ENCODE measurements at regions not wholly inside any gene's neighbourhood (a gene's known extent, or its start where the extent isn't known, plus 50 kb on each side); places are given as distances from the start of the nearest gene placed in this dataset.

- no peaks in the 10 kb centered on the region for H3K9me3 ChIP-seq (ENCODE audit: control insufficient read depth in 1 of 2, low read length in 2 of 2)
- H3K27ac ChIP-seq (ENCODE audit: low read depth, low read length), result no peak overlapping the region
Measured at GRCh38 chr3:75110741-75111140, 496.3 kb upstream of the CNTN3 start.

GRCh38 chr3:75115695-75116094 is 501.2 kb upstream of the CNTN3 start:
- Histone ChIP-seq H3K27me3 (ENCODE audit: control insufficient read depth in 1 of 2, insufficient read depth in 2 of 2, low read length in 2 of 2) (no peaks in the 10 kb centered on the region), H3K36me3 (ENCODE audit: control insufficient read depth in 1 of 2, insufficient read depth in 2 of 2, low read length in 2 of 2) (no peaks in the 10 kb centered on the region), H3K4me1 (ENCODE audit: control insufficient read depth in 1 of 2, insufficient read depth in 2 of 2, low read length in 2 of 2) (no peaks in the 10 kb centered on the region), H3K4me3 (ENCODE audit: low read depth in 1 of 2, low read length in 2 of 2) (no peak overlapping the region), H3K9me3 (ENCODE audit: control insufficient read depth in 1 of 2, low read length in 2 of 2) (peaks cover 0 to 2% of the 10 kb centered on the region in 2 donors), H3K9ac (ENCODE audit: low read depth in 1 of 2, low read length in 2 of 2) (no peak overlapping the region), H3K27ac (ENCODE audit: low read depth, low read length) (no peak overlapping the region)

More at GRCh38 chr3:75110741-75111140, 496.3 kb upstream of the CNTN3 start:
- H3K27me3 ChIP-seq (ENCODE audit: control insufficient read depth in 1 of 2, insufficient read depth in 2 of 2, low read length in 2 of 2), result no peaks in the 10 kb centered on the region
- no peaks in the 10 kb centered on the region for H3K36me3 ChIP-seq (ENCODE audit: control insufficient read depth in 1 of 2, insufficient read depth in 2 of 2, low read length in 2 of 2)
- H3K9ac ChIP-seq (ENCODE audit: low read depth in 1 of 2, low read length in 2 of 2), result no peak overlapping the region
- no peak overlapping the region for H3K4me3 ChIP-seq (ENCODE audit: low read depth in 1 of 2, low read length in 2 of 2)
- H3K4me1 ChIP-seq (ENCODE audit: control insufficient read depth in 1 of 2, insufficient read depth in 2 of 2, low read length in 2 of 2), result no peaks in the 10 kb centered on the region

- no peak overlapping the region for H3K9ac ChIP-seq (ENCODE audit: low read depth in 1 of 2, low read length in 2 of 2)
- no peaks in the 10 kb centered on the region for H3K4me1 ChIP-seq (ENCODE audit: control insufficient read depth in 1 of 2, insufficient read depth in 2 of 2, low read length in 2 of 2)
- no peak overlapping the region for H3K27ac ChIP-seq (ENCODE audit: low read depth, low read length)
- H3K9me3 ChIP-seq (ENCODE audit: control insufficient read depth in 1 of 2, low read length in 2 of 2), result peaks cover 0 to 2% of the 10 kb centered on the region in 2 donors
- no peaks in the 10 kb centered on the region for H3K27me3 ChIP-seq (ENCODE audit: control insufficient read depth in 1 of 2, insufficient read depth in 2 of 2, low read length in 2 of 2)
- H3K36me3 ChIP-seq (ENCODE audit: control insufficient read depth in 1 of 2, insufficient read depth in 2 of 2, low read length in 2 of 2), result no peaks in the 10 kb centered on the region
- no peak overlapping the region for H3K4me3 ChIP-seq (ENCODE audit: low read depth in 1 of 2, low read length in 2 of 2)
Measured at GRCh38 chr3:75118779-75119178, 504.3 kb upstream of the CNTN3 start.

DNA sequence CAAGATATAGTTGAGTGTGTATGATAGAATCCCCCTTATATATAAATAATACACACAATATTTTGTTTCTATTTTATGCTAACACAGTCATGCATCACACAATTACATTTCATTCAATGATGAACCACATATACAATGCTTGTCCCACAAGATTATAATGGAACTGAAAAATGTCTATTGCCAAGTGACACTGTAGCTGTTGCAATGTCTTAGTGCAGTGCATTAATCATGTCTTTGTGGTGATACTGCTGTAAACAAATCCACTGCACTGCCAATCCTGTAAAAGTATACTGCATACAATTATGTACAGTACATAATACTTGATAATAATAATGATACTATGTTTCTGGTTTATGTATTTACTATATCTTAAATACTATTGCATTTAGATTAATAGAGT is 512.1 kb upstream of the CNTN3 start:
- no peak overlapping the region for H3K9ac ChIP-seq (ENCODE audit: low read depth in 1 of 2, low read length in 2 of 2)
- no peaks in the 10 kb centered on the region for H3K27me3 ChIP-seq (ENCODE audit: control insufficient read depth in 1 of 2, insufficient read depth in 2 of 2, low read length in 2 of 2)
- no peaks in the 10 kb centered on the region for H3K9me3 ChIP-seq (ENCODE audit: control insufficient read depth in 1 of 2, low read length in 2 of 2)
- no peak overlapping the region for H3K27ac ChIP-seq (ENCODE audit: low read depth, low read length)
- no peaks in the 10 kb centered on the region for H3K36me3 ChIP-seq (ENCODE audit: control insufficient read depth in 1 of 2, insufficient read depth in 2 of 2, low read length in 2 of 2)
- no peaks in the 10 kb centered on the region for H3K4me1 ChIP-seq (ENCODE audit: control insufficient read depth in 1 of 2, insufficient read depth in 2 of 2, low read length in 2 of 2)
- no peak overlapping the region for H3K4me3 ChIP-seq (ENCODE audit: low read depth in 1 of 2, low read length in 2 of 2)

- Histone ChIP-seq H3K4me1 (ENCODE audit: control insufficient read depth in 1 of 2, insufficient read depth in 2 of 2, low read length in 2 of 2) (no peaks in the 10 kb centered on the region), H3K4me3 (ENCODE audit: low read depth in 1 of 2, low read length in 2 of 2) (no peak overlapping the region), H3K9me3 (ENCODE audit: control insufficient read depth in 1 of 2, low read length in 2 of 2) (no peaks in the 10 kb centered on the region), H3K36me3 (ENCODE audit: control insufficient read depth in 1 of 2, insufficient read depth in 2 of 2, low read length in 2 of 2) (no peaks in the 10 kb centered on the region), H3K9ac (ENCODE audit: low read depth in 1 of 2, low read length in 2 of 2) (no peak overlapping the region), H3K27me3 (ENCODE audit: control insufficient read depth in 1 of 2, insufficient read depth in 2 of 2, low read length in 2 of 2) (no peaks in the 10 kb centered on the region), H3K27ac (ENCODE audit: low read depth, low read length) (no peak overlapping the region)
Measured at GRCh38 chr3:75129101-75129500, 514.6 kb upstream of the CNTN3 start.

- Histone ChIP-seq H3K27me3 (ENCODE audit: control insufficient read depth in 1 of 2, insufficient read depth in 2 of 2, low read length in 2 of 2) (no peaks in the 10 kb centered on the region), H3K4me3 (ENCODE audit: low read depth in 1 of 2, low read length in 2 of 2) (no peak overlapping the region), H3K36me3 (ENCODE audit: control insufficient read depth in 1 of 2, insufficient read depth in 2 of 2, low read length in 2 of 2) (no peaks in the 10 kb centered on the region), H3K4me1 (ENCODE audit: control insufficient read depth in 1 of 2, insufficient read depth in 2 of 2, low read length in 2 of 2) (peaks cover 0 to 7% of the 10 kb centered on the region in 2 donors), H3K9ac (ENCODE audit: low read depth in 1 of 2, low read length in 2 of 2) (no peak overlapping the region), H3K27ac (ENCODE audit: low read depth, low read length) (no peak overlapping the region), H3K9me3 (ENCODE audit: control insufficient read depth in 1 of 2, low read length in 2 of 2) (peaks cover 8 to 10% of the 10 kb centered on the region in 2 donors)
Measured at GRCh38 chr3:75136100-75136897, 521.8 kb upstream of the CNTN3 start.

DNA sequence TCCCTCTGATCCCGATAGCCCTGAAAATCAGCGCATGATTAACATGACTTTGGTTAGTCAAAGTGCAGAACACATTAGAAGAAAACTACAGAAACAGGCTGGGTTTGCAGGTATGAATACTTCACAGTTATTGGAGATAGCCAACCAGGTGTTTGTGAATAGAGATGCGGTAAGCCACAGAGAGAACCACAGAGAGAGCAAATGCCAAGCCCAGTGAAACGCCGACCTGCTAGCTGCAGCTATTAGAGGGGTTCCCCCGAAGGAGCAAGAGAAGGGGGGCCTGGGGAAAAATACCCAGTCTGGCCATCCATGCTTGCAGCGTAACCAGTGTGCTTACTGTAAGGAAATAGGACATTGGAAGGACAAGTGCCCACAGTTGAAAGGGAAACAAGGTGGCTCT is 523.9 kb upstream of the CNTN3 start:
- H3K36me3 ChIP-seq (ENCODE audit: control insufficient read depth in 1 of 2, insufficient read depth in 2 of 2, low read length in 2 of 2), result no peaks in the 10 kb centered on the region
- H3K9ac ChIP-seq (ENCODE audit: low read depth in 1 of 2, low read length in 2 of 2), result no peak overlapping the region

DNA sequence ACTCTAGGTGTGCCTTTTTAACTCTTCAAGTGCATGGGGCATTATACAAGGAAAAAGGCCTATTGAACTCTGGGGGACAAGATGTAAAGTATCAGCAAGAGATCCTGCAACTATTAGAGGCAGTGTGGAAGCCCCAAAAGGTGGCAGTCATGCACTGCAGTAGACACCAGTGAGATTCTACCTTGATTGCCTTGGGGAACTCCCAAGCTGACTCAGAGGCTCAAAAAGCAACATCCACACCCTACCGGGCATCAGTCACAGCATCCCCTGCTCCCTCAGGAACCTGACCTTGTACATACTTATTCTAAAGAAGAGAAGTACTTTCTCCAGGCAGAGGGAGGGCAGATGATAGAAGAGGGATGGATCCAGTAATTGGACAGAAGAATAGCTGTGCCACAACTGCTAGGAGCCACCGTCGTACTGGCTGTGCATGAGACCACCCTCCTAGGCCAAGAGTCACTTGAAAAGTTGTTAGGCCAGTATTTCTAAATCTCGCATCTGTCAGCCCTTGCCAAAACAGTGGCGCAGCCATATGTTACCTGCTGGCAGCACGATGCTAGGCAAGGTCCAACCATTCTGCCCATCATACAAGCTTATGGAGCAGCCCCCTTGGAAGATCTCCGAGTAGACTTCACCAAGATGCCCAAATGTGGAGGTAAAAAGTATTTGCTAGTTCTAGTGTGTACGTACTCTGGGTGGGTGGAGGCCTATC is 523.1 kb upstream of the FRG2C start:
- no peak overlapping the region for H3K27ac ChIP-seq (ENCODE audit: low read depth, low read length)
- no peak overlapping the region for H3K4me3 ChIP-seq (ENCODE audit: low read depth in 1 of 2, low read length in 2 of 2)
- no peaks in the 10 kb centered on the region for H3K27me3 ChIP-seq (ENCODE audit: control insufficient read depth in 1 of 2, insufficient read depth in 2 of 2, low read length in 2 of 2)
- no peaks in the 10 kb centered on the region for H3K36me3 ChIP-seq (ENCODE audit: control insufficient read depth in 1 of 2, insufficient read depth in 2 of 2, low read length in 2 of 2)
- H3K9me3 ChIP-seq (ENCODE audit: control insufficient read depth in 1 of 2, low read length in 2 of 2), result peaks cover 8 to 10% of the 10 kb centered on the region in 2 donors
- H3K9ac ChIP-seq (ENCODE audit: low read depth in 1 of 2, low read length in 2 of 2), result no peak overlapping the region
- peaks cover 0 to 7% of the 10 kb centered on the region in 2 donors for H3K4me1 ChIP-seq (ENCODE audit: control insufficient read depth in 1 of 2, insufficient read depth in 2 of 2, low read length in 2 of 2)

More for the DNA sequence above, 523.9 kb upstream of the CNTN3 start:
- Histone ChIP-seq H3K27ac (ENCODE audit: low read depth, low read length) (no peak overlapping the region), H3K27me3 (ENCODE audit: control insufficient read depth in 1 of 2, insufficient read depth in 2 of 2, low read length in 2 of 2) (no peaks in the 10 kb centered on the region), H3K4me3 (ENCODE audit: low read depth in 1 of 2, low read length in 2 of 2) (no peak overlapping the region), H3K4me1 (ENCODE audit: control insufficient read depth in 1 of 2, insufficient read depth in 2 of 2, low read length in 2 of 2) (peaks cover 0 to 7% of the 10 kb centered on the region in 2 donors), H3K9me3 (ENCODE audit: control insufficient read depth in 1 of 2, low read length in 2 of 2) (peaks cover 8 to 10% of the 10 kb centered on the region in 2 donors)

- Histone ChIP-seq H3K4me1 (ENCODE audit: control insufficient read depth in 1 of 2, insufficient read depth in 2 of 2, low read length in 2 of 2) (no peaks in the 10 kb centered on the region), H3K9ac (ENCODE audit: low read depth in 1 of 2, low read length in 2 of 2) (no peak overlapping the region), H3K27ac (ENCODE audit: low read depth, low read length) (no peak overlapping the region), H3K9me3 (ENCODE audit: control insufficient read depth in 1 of 2, low read length in 2 of 2) (no peaks in the 10 kb centered on the region), H3K4me3 (ENCODE audit: low read depth in 1 of 2, low read length in 2 of 2) (no peak overlapping the region), H3K36me3 (ENCODE audit: control insufficient read depth in 1 of 2, insufficient read depth in 2 of 2, low read length in 2 of 2) (no peaks in the 10 kb centered on the region), H3K27me3 (ENCODE audit: control insufficient read depth in 1 of 2, insufficient read depth in 2 of 2, low read length in 2 of 2) (no peaks in the 10 kb centered on the region)
Measured at GRCh38 chr3:75144406-75144805, 519.7 kb upstream of the FRG2C start.

DNA sequence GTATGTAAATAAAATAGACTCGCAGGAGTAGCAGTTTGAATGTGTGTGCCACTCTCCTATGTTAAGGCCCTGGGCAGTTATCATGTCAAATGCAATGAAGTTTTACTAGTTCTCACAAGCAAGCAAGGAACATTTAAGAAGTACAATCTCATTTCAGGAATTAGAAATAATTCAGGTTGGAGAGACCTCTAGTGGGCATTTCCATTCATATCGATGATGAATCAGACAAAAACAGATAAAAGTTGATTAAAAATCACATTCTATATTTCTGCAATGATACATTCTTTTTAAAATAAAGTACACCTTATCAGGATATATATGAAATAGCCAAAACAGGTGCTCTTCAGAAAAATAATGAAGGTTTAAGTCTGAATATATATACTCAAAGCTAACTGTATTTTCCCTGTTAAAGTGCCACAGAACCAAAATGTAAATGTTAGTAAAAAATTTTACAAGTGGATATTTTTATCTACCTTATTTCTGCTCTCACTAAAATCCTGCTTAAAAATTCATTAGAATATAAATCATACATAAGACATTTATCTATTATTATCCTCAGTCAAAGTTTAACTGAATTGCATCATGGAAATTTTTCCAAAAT is 492.4 kb upstream of the FRG2C start:
- Histone ChIP-seq H3K4me1 (ENCODE audit: control insufficient read depth in 1 of 2, insufficient read depth in 2 of 2, low read length in 2 of 2) (no peaks in the 10 kb centered on the region), H3K9ac (ENCODE audit: low read depth in 1 of 2, low read length in 2 of 2) (no peak overlapping the region), H3K36me3 (ENCODE audit: control insufficient read depth in 1 of 2, insufficient read depth in 2 of 2, low read length in 2 of 2) (no peaks in the 10 kb centered on the region), H3K27ac (ENCODE audit: low read depth, low read length) (no peak overlapping the region), H3K27me3 (ENCODE audit: control insufficient read depth in 1 of 2, insufficient read depth in 2 of 2, low read length in 2 of 2) (no peaks in the 10 kb centered on the region), H3K4me3 (ENCODE audit: low read depth in 1 of 2, low read length in 2 of 2) (no peak overlapping the region), H3K9me3 (ENCODE audit: control insufficient read depth in 1 of 2, low read length in 2 of 2) (no peaks in the 10 kb centered on the region)

Data from duodenal mucosa (tissue), 2 donors.